Pancreas (tissue), 10 donors: ENCODE measurements at regions not wholly inside any gene's neighbourhood (a gene's known extent, or its start where the extent isn't known, plus 50 kb on each side); places are given as distances from the start of the nearest gene placed in this dataset.
"Not testable (repeated sequence)": the region's sequence is repeated elsewhere in the genome, so short reads cannot be mapped to it uniquely, and the experiment has no call there.

Experiments used
- ATAC-seq, 4 donors: fragments of 200-7000 bp; cut with Tn5 transposase; one replicate each; pipeline versions ENCODE4 v1.8.0 to v1.9.1; 2020; ENCODE audit warnings: mild to moderate bottlenecking in 4 of 4, moderate library complexity in 4 of 4
- DNase-seq, 6 donors: peaks; one replicate each; pipeline ENCODE4 v3.0.0-alpha.2; 2020
- FAIRE-seq: peaks from 2 replicates; lab custom pipeline; 2012; peaks lifted over from hg19 to GRCh38; lab: Jason Lieb, UNC
- H3K27ac ChIP-seq, 4 donors: fragments of 200-600 bp; sonication (generic); 1 replicate in 3 of 4; 2 replicates in 1 of 4; pipeline versions ENCODE4 v1.5.0 to v1.8.0; 2020
- H3K27me3 ChIP-seq, 4 donors: fragments of 200-600 bp; one replicate each; pipeline ENCODE4 v1.8.0; 2021
- H3K36me3 ChIP-seq, 3 donors: fragments of 200-600 bp; sonication (generic) in 1 of 3; one replicate each; pipeline versions ENCODE4 v1.5.0 to v1.8.0; 2020 to 2021
- H3K4me1 ChIP-seq, 3 donors: fragments of 200-600 bp; one replicate each; pipeline ENCODE4 v1.8.0; 2021
- H3K4me3 ChIP-seq, 4 donors: fragments of 200-600 bp; sonication (generic) in 2 of 4; one replicate each; pipeline versions ENCODE4 v1.5.0 to v1.8.0; 2020 to 2021
- H3K9me3 ChIP-seq, 4 donors: fragments of 200-600 bp; one replicate each; pipeline ENCODE4 v1.8.0; 2021
- CTCF ChIP-seq, 4 donors: fragments of 200-600 bp; sonication (generic) in 3 of 4; IDR thresholded peaks; one replicate each; pipeline versions ENCODE4 v1.5.0 to v1.8.0; 2021; ENCODE audit warnings: antibody characterized with exemption in 4 of 4
- WGBS, 2 donors: extraction: QIAGEN DNeasy Blood & Tissue Kit; methylation state at CpG; one replicate each; pipeline ENCODE4 v1.1.7; 2013; 5-methylcytosine and 5-hydroxymethylcytosine counted together
- intact Hi-C, 3 donors: fragments of 100-400 bp; cut with DNase I; formaldehyde crosslinking; loops; one replicate each; pipeline versions ENCODE4 v1.11.1 to v1.14.2; 2022
- donor health status: healthy with polysubstance abuse.
- donor health status: DM: no; HTN: no; CAD: no; lungs with moderate emphysema.
- donor health status: DM: no; HTN: no; CAD: no.
- donor health status: control.
- donor health status: control.
- donor health status: Bipolar disorder and iron deficiency.
- donor health status: DM: yes; HTN: yes; CAD: no.
- donor health status: DM: no; HTN: no; CAD: no.
- donor health status: DM: no; HTN: no; CAD: no.
- donor health status: DM: yes; HTN: yes; CAD: no.

- ATAC-seq = no peak
- intact Hi-C loops = no loop called here
- no peak for FAIRE-seq
- 74 to 83% methylated on average over 5 of the region's 5 CpGs for WGBS, 2 donors
- no peaks in the 10 kb centered on the region for H3K36me3 ChIP-seq
- no peaks in the 10 kb centered on the region for H3K9me3 ChIP-seq
- H3K27me3 ChIP-seq = no peaks in the 10 kb centered on the region
- DNase-seq = no peak
- TF ChIP-seq CTCF (IDR thresholded peaks at IDR 0.05) = no peak
- H3K4me1 ChIP-seq = no peaks in the 10 kb centered on the region
- H3K27ac ChIP-seq = no peak overlapping the region
- H3K4me3 ChIP-seq = no peak overlapping the region
These were observed 74.5 kb upstream of the VKORC1L1 start for GRCh38 chr7:65798111-65799075.

- ATAC-seq, H3K4me3 ChIP-seq, H3K27me3 ChIP-seq, intact Hi-C loops, DNase-seq, H3K27ac ChIP-seq, H3K4me1 ChIP-seq, H3K9me3 ChIP-seq, FAIRE-seq, H3K36me3 ChIP-seq: not testable (repeated sequence)
- WGBS, 2 donors = 67 to 84% methylated on average over 4 of the region's 4 CpGs
These were observed 72.7 kb upstream of the VKORC1L1 start for GRCh38 chr7:65800191-65800590.

GRCh38 chr7:65800890-65801341 is 72.0 kb upstream of the VKORC1L1 start:
- Histone ChIP-seq H3K9me3 (no peaks in the 10 kb centered on the region), H3K36me3 (no peaks in the 10 kb centered on the region), H3K27me3 (no peaks in the 10 kb centered on the region), H3K4me3 (no peak overlapping the region), H3K27ac (no peak overlapping the region), H3K4me1 (no peaks in the 10 kb centered on the region)
- TF ChIP-seq CTCF (IDR thresholded peaks at IDR 0.05) = no peak
- intact Hi-C loops = no loop called here
- no peak for ATAC-seq
- DNase-seq = no peak
- 72 to 73% methylated on average over 6 of the region's 6 CpGs for WGBS, 2 donors
- FAIRE-seq = no peak

GRCh38 chr7:65804887-65805286 is 68.0 kb upstream of the VKORC1L1 start:
- no peaks in the 10 kb centered on the region for H3K4me1 ChIP-seq
- ATAC-seq (no peak), FAIRE-seq (no peak), DNase-seq (no peak)
- 70 to 79% methylated on average over 4 of the region's 4 CpGs for WGBS, 2 donors
- H3K27ac ChIP-seq = no peak overlapping the region
- TF ChIP-seq CTCF (IDR thresholded peaks at IDR 0.05) = no peak
- intact Hi-C loops = no loop called here
- no peaks in the 10 kb centered on the region for H3K9me3 ChIP-seq
- H3K4me3 ChIP-seq = no peak overlapping the region
- no peaks in the 10 kb centered on the region for H3K36me3 ChIP-seq
- H3K27me3 ChIP-seq = no peaks in the 10 kb centered on the region

- intact Hi-C loops, FAIRE-seq, H3K27me3 ChIP-seq, DNase-seq, H3K4me1 ChIP-seq, H3K36me3 ChIP-seq, H3K4me3 ChIP-seq, H3K27ac ChIP-seq, H3K9me3 ChIP-seq, ATAC-seq: not testable (repeated sequence)
- WGBS, 2 donors = 79 to 89% methylated on average over 5 of the region's 5 CpGs
These were observed 65.8 kb upstream of the VKORC1L1 start for GRCh38 chr7:65807067-65807466.
